NCI-H2196 treated with DMSO at 0.1 percent for 48 hours (cell line): ENCODE measurements at regions not wholly inside any gene's neighbourhood (a gene's known extent, or its start where the extent isn't known, plus 50 kb on each side); places are given as distances from the start of the nearest gene placed in this dataset.

Experiments used
- DNase-seq: peaks from one replicate; lab custom pipeline; 2025; ENCODE audit not compliant: unreplicated experiment; lab: John Stamatoyannopoulos, UW

DNA sequence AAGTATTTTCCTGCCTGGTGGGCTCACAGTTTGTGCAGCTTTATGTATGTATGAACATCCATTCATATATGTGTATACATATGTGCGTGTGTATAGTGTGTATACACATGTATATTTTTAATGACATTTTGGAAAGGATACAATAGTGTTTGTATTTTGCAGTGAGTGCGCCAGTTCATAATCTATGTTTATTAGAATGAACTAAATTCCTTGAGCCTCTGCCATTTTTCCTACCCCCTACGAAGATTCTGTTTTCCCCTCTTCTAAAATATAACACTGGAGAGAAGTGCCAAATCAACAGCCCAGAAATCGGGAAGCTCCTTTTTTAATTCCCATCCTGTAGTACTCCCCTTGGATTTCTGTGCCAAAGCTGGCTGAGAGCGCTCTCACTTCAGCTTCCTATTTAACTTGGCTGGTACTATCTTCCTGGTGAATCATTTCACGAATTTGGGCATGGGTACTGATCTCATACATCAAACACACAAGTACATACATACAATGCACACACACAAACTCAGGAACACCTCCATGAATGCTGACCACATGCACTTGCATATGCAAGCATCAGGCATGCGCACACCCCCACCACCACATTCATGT is 578.4 kb upstream of the WWC1 start:
- DNase-seq, result no peak

DNA sequence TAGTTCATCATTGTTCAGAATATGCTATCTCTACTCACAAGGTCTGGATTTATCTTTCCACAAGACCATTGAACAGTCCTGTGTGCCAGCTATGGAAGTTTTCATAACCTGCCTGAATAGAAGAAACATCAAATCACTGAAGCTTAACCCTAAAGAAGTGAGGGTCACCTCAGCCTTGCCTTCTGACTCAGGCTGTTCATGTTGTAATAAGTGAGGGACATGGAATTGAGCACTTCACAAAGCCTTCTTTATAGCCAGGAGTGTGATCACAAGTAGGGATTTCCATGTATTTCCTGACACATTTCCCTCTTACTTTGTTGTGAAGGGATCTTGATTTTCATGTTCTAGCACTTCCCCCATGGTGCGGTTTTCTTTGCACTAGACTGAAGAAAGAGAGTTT is 577.5 kb upstream of the WWC1 start:
- DNase-seq, result no peak

DNA sequence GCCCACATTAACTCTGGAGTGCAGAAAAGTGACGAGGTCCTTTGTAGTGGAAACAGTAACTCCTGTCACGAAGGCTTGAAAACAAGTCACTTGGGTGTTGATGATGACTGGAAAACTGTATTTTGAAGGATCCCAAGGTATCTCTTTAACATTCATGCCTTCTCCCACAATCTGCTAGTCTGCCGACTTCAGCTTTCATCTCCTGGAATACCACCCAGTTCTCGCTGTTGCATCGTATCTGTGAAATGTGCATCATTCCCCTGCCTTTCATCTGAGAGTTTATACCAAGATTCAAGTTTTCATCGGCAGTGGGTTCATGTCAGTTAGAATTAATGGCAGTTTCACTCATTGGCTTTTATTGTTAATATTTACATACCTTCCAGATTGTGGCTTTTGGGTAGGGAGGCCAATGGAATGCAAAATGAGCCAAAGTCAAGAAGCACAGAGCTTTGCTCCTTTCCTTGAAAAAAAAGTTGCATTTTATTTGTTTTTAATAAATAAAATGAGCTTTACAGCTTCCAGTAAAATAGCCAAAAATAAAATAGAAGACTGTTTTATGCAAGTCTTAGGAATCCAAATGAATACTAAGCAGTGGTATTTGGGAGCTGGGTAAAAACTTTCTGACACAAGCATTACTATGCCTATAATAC is 575.2 kb upstream of the WWC1 start:
- no peak for DNase-seq

DNA sequence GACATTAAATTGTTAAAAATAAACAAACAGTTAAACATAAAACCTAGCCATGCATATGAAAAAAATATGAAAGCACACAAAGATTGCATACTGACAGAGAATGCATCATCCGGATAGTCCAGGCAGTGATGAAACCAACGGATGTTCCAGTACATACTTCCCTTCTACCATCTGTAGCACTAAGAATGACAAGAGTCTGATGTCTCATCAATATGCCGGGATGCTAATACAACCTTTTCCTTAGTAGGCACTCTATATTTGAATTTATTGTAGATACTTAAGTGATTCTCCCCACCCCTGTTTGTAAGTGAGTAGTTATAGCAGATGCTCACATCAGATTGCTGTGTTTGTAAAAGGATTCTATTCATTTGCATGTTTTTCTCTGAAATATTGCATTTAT is 571.2 kb upstream of the WWC1 start:
- no peak for DNase-seq

DNA sequence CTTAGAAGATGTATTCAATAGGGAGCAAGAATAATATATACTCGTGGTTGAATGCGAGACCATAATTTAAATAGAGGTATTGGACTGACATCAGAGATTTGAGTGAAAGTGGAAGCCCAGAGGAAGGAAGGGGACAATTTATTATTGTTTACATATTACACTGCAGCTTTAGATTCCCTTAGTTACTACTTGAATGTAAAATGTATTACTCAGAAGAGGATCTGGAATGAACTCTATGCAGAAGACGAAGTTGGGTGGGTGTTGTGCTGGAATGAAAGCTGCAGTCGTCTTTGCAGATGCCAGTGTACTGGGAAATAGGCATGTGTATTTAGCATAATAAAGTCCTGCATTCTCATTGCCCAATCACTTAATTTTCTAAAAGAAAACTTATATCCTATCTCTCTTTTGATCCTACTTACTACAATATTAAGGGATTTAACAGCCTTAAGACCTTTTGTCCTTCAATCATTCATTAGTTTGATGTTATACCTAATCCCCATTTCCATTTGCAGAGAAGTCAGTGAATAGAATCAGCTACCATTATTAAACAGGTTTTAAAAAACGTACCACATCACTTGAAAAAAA is 570.7 kb upstream of the WWC1 start:
- no peak for DNase-seq

DNA sequence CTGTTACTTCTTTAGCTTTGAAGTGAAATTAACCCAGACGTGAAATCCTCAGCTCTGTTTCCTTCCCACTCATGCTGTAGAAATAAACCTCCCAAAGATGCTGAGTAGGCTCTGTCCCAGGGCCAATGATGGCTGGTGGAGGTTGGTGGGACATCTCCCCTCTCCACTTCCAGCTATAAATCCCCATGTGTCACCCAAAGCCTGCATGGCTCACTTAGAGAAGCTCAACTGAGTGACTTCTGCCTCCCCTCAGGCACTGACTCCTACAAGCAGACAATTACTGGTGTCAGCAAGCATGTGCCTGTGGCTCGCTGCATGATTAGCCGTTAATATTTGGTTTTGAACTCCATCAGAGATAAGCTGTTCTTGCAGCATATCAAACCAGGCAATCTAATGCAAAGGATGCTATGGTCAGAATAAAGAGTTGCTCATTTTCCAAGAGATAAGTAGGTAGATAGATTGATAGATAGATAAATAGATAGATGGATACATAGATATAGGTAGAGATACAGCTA is 569.5 kb upstream of the WWC1 start:
- DNase-seq, result no peak

DNA sequence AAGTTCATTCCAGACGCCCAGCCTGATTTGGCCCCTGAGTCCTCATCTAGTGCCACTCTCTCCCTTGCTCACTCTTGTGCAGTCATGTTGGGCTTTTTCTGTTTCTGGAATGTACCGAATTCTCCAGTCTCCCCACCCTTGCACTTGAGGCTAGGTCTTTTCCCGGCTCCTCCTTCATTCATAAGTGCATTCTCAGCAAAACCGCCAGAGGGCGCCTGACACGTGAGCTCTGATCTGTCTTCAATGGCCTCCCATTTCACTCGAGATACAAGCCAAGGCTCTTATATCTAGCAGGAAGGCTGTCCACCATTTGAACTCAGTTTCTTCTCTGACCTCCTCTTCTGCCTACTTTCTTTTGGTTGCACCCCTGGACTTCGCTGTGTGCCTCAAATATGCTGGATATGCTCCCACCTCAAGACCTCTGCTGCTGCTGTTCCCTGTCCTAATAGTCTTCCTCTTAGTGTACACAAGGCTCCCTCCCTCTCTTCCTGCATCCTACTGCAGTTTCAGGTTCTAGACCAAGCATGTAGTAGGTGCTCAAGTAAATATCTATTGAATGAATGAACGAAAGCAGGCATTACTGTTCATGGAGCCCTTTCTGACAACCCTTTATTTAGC is 568.1 kb upstream of the WWC1 start:
- DNase-seq, result peak; percentile 28

DNA sequence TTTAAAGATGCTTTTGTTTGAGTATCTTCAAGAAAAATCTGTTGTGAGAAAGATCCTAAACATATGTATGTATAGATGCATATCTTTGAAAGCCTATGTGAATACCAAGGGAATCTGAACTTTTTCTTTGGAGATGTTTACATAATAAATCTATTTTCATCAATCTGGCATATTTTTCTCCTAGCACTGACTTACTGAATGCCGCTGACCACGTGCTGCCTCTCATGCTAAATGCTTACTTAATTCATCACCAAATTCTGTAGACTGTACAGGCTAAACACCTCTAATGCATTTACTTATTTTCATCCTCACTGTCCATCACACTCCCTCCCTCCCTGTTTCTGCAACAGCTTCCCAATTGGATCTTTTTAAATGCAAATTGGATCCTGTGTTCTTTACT is 566.2 kb upstream of the WWC1 start:
- no peak for DNase-seq

DNA sequence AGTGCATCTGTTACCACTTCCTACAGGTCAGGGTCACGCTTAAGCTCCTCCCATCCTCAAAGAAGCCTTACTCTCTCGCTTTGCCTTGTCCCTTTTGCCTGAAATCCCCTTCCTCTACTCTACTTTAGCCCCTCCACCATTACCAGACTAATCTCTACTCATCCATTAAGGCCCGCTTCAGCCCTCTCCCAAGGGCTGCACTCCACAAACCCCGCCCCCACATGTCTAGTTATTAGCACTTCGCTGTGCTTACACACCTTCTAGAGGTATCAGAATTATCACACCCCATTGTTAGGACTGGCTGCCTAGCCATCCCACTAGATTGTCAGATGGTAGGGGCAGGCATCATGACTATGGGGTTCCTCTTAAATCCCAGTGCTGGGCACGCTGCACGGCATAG is 565.7 kb upstream of the WWC1 start:
- DNase-seq, result no peak

DNA sequence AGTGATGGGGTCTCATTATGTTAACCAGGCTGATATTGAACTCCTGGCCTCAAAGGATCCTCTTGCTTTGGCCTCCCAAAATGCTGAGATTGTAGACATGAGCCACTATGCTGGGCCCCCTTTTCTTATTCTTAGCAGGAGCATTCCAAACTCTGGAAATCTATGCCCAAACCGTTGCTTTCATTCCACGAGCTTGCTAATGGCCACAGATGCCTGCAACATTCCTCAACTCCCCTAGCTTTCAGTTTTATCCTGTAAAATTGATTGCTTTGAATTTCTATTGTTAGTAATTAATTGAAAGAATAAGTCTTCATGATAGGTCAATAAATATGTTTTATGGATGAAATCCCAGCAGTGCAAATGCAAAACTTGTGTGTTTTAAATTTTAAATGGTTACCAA is 564.8 kb upstream of the WWC1 start:
- no peak for DNase-seq

DNA sequence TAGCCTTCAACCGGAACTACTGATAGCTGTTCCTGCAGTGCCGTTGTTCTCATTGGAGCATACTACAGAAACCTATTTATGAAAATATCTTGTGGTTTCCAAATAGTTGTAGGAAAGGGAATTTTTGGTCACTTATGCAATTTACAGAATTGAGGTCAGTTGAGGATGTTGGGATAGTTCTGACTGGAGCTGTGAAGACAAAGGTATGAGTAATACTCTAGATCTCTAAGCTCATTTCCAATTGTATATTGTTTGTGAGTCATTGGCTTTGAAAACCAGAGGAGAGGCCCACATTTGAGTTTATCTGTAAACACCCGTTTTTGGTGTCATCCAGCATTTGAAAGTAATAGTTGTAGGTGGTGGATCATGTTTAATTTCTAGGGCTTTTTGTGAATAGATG is 561.3 kb upstream of the WWC1 start:
- no peak for DNase-seq

DNA sequence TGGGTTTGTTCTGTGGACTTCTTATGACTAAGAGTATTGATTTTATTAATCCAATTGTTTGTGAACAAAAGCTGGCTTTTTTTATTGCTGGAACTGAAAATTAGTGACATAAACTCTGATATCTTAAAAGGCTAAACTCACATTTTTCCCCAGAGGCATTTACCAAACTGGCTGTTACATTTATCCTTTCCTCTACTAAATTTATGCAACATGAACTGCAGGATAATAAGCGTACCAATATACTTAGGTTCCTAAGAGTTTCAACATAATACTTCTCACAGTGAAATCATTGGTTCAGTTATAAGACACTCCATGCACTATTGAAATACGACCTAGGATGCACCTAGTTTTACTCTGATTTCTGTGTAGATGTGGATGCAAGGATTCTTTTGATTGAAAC is 560.8 kb upstream of the WWC1 start:
- DNase-seq, result no peak

DNA sequence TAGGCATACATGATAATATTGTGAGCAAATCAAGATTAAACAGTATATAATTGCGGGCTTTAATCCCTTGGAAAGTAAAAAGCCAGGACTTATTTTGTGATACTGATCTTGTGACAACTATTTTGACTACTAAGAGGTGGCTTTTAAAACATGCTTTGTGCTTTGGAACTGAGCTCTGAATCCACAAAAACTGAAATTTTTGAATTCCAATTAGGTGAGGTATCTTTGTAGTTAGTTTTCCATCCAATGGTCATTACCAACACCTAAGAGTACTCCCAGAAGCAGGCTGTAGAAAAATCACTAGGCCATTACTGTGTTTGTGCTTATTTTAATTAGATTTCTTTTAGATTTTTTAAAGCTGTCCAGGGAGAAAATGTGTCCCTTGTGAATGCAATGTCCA is 559.5 kb upstream of the WWC1 start:
- no peak for DNase-seq

DNA sequence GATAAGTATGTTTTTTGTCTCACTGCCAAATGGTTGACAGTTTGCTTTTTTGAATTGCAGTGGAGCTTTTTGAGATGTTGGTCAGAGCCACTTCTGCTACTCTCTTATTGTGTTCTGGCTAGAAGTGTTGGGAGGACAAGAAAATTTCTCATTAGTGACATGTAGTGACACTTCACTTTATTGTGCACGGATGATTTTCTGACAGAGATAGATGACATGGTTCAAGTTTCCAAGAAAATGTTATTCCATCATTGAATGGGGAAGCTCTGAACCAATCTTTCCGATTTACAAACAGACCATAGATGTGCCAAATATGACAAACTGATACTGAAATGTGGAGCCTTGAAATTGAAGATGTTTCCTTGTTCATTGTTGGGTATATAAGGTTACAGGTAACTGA is 558.9 kb upstream of the WWC1 start:
- no peak for DNase-seq

DNA sequence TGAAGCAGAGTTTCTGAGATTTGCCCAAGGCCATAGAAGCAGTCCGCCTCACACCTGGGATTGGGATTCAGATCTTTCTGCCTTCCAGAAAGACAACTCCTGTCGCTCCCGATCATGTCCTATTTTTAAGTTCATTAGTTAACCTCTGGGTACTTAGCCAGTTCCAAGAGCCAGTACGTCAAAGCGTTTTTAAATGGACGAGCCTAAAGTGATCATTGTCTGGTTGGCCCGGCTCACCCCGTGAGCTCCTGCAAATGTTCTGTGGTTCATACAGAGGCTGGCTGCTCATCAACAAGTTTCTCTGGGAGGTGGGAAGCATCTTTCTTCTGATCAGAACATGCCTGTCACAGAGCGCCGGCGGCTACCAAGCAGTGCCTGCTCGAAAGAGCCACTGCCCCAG is 554.5 kb upstream of the WWC1 start:
- no peak for DNase-seq

DNA sequence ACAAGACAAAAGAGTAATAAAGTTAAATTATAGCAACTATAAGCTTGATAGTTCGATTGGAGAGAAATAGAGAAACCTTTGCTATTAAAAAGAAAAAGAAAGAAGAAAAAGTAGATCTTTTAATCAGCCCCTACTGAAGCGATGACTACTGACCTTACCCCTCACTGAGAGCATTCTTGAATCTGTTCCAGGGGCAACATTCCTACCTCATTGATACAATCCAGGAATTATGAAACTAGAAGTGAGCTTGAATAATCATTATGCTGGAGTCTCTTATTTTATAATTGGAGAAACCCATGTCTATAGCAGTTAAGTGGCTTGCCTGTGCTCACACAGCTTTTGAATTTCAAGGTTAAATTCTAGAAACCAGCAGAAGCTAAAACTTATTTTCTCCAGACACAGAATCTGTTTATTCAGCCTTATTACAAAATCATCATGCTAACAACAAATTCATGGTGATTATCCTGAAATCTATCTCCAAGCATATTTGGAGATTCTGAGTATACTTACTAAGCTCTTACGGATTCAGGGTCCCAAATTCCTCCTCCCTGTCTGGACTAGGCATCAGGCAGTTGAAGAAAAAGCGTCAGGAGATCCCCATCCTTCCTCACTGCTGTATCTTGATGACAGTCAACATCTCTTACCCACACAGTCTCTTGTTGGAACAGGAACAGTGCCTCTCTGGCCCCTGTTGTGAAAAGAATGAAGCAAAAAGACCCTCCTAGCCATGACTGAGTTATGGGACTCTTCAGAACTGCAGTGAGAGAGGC is 547.6 kb upstream of the WWC1 start:
- DNase-seq, result no peak

DNA sequence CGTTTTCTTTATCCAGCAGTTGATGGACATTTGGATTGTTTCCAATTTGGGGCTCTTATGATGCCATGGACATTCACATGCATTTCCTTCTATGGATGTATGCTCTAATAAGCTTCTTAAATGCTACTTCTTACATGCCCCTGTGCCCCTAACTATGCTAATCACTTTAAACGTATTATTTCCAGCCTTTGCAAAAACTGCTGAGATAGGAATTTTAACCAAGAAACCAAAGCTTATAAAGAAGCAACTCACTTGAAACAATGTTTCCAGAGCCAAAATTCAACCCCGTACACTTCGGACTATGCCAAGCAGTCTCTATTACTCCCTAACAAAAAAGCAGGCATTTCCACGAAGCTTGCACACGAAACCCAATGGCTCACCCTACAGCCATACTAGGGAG is 545.6 kb upstream of the WWC1 start:
- DNase-seq, result no peak

DNA sequence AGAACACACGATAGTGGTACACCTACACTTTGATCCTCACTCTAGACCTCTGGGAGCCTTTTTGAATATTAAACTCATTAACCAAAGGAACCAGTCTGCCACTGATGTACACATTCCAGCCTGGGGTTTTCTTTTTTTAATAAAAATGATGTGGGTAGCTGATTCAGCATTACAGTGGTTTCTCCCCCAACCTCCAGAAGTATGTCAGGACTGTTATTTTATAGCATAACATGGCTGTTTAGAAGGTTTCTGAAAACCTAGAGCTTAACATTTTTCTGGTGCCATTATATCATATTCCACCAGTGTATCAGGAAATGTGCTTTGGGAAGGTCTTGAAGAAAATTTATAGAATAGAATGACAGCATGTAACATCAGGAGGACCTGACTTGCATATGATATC is 540.9 kb upstream of the WWC1 start:
- DNase-seq, result no peak

DNA sequence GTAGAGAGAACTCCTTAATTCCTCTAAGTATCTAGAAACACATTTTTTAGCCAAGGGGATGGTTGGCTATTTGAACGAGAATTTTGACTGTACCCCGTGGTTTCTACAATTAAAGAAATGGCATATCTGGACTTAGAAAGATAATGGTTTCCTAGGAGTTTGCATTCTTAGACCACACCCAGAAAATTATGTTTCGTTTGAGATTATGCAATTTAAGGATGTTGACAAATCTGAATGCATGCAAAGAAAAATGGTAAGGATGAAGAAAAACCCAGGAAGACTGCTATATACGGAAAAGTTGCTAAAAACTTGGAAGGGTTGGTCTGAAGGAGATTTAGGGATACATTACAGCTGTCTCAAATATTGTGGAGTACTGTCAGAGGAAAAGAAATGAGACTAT is 538.5 kb upstream of the WWC1 start:
- DNase-seq, result no peak

DNA sequence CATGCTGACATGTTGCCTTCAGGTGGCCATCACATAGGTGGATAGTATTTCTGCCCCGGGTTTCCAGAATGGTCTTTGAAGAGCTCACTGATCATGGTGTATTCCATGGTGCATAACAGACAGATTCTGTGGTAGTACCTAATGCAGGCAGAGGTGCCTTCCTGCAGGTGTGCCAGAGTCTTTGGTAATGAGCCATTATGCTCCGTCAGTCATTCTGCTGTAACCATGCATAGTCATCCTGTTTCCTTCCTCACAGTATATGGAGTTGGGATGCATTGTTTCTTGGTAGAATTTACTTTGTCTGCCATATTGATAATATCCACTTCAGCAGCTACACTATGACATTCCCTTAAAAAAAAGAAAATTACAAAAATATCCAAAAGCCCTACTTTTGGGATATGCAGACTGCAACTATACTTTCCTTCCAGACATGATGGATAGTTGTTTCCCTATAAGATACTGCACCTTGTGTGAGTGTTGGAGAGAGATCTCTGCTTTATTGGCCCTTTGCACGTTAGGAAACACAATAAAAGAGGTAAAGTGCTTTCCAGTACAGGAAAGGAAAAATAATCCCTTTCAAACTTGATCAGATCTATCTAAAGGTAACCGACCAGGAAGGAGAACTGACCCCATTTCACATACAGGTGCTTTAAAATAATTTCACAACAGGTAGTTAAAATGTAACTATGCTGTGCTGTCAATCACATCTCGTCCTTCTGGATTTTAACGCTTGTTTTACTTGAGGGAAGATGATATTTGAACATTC is 537.5 kb upstream of the WWC1 start:
- no peak for DNase-seq

DNA sequence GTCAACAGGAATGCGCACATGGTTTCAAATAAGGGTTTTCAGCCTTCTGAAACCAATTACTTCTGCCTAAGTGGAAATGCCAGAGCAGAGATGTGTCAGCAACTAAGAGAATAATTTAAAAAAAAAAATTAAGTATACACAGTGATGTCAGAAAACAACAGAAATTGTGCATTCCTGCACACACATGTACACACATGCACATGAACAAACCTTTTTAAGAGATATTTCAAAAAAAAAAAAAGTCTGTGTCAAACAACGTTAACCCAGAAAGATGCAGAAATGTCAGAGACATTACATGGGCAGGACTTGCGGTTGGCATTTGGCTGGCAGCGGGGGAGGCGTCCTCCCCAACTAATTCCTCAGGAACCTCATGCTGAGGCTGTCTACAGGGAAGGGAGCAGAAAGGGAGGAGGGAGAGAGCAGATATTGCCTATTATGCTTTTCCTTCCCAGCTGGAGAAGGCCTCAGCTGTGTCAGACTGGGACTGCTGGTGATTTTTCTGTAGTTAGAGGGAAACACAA is 536.9 kb upstream of the WWC1 start:
- no peak for DNase-seq
